CD14-positive monocyte (primary cell): ENCODE measurements at regions not wholly inside any gene's neighbourhood (a gene's known extent, or its start where the extent isn't known, plus 50 kb on each side); places are given as distances from the start of the nearest gene placed in this dataset.

Experiments
- DNase-seq, 3 donors: peaks; one replicate each; pipeline ENCODE4 v3.0.0-alpha.2; 2011 to 2022
- H2AFZ ChIP-seq: 2 replicates; pipeline ENCODE4 v1.6.0; 2012; ENCODE audit warnings: mild to moderate bottlenecking, low read depth, low read length, inconsistent platforms; ENCODE audit not compliant: insufficient read depth, poor library complexity, severe bottlenecking
- H3K27ac ChIP-seq, 2 donors: 1 replicate in 1 of 2; 2 replicates in 1 of 2; pipeline ENCODE4 v1.5.1; 2012 to 2013; ENCODE audit warnings: low read length in 2 of 2, control low read depth in 1 of 2, inconsistent platforms in 1 of 2, low read depth in 1 of 2, mild to moderate bottlenecking in 1 of 2
- H3K27me3 ChIP-seq, 2 donors: one replicate each; pipeline versions ENCODE4 v1.6.0 to v1.6.1; 2011 to 2013; ENCODE audit warnings: low read length in 2 of 2; ENCODE audit not compliant: control insufficient read depth in 2 of 2, insufficient read depth in 2 of 2
- H3K36me3 ChIP-seq, 2 donors: replicated peaks in 1 of 2; 1 replicate in 1 of 2; 2 replicates in 1 of 2; pipeline versions ENCODE4 v1.5.1 to v1.6.1; 2012 to 2013; ENCODE audit warnings: low read length in 2 of 2, control low read depth in 1 of 2, inconsistent platforms in 1 of 2, mild to moderate bottlenecking in 1 of 2; ENCODE audit not compliant: insufficient read depth in 2 of 2, control insufficient read depth in 1 of 2
- H3K4me1 ChIP-seq, 2 donors: 1 replicate in 1 of 2; 2 replicates in 1 of 2; pipeline versions ENCODE4 v1.5.1 to v1.6.1; 2012 to 2013; ENCODE audit warnings: low read length in 2 of 2, control low read depth in 1 of 2, inconsistent platforms in 1 of 2, mild to moderate bottlenecking in 1 of 2, moderate library complexity in 1 of 2; ENCODE audit not compliant: insufficient read depth in 2 of 2, control insufficient read depth in 1 of 2
- H3K4me2 ChIP-seq: replicated peaks from 2 replicates; pipeline ENCODE3; 2012; ENCODE audit warnings: low read length, moderate library complexity, mild to moderate bottlenecking; ENCODE audit not compliant: poor library complexity, severe bottlenecking; ENCODE audit errors: extremely low read depth
- H3K4me3 ChIP-seq, 3 experiments: fragments of 200-600 bp in 1 of 3; sonication (generic) in 1 of 3; replicated peaks in 1 of 3; 1 replicate in 2 of 3; 2 replicates in 1 of 3; pipeline ENCODE4 v1.5.1; 2011 to 2013; ENCODE audit warnings: low read length in 3 of 3, mild to moderate bottlenecking in 3 of 3, control low read depth in 2 of 3, low read depth in 2 of 3, inconsistent platforms in 1 of 3, moderate library complexity in 1 of 3
- H3K79me2 ChIP-seq: 2 replicates; pipeline ENCODE4 v1.6.0; 2012; ENCODE audit warnings: mild to moderate bottlenecking, control low read depth, inconsistent platforms, low read length, moderate library complexity; ENCODE audit not compliant: insufficient read depth
- H3K9ac ChIP-seq: 2 replicates; pipeline ENCODE4 v1.6.0; 2017; ENCODE audit warnings: low read length, mild to moderate bottlenecking; ENCODE audit not compliant: insufficient read depth, poor library complexity, severe bottlenecking
- H3K9me3 ChIP-seq, 2 donors: replicated peaks in 1 of 2; 1 replicate in 1 of 2; 2 replicates in 1 of 2; pipeline versions ENCODE4 v1.5.1 to v1.6.1; 2012 to 2013; ENCODE audit warnings: low read length in 2 of 2, control low read depth in 1 of 2; ENCODE audit not compliant: control insufficient read depth in 1 of 2, insufficient read depth in 1 of 2
- H4K20me1 ChIP-seq: 2 replicates; pipeline ENCODE4 v1.6.0; 2012; ENCODE audit warnings: mild to moderate bottlenecking, low read length, control low read depth, moderate library complexity; ENCODE audit not compliant: insufficient read depth
- H3K27ac Mint-ChIP-seq, 7 donors: one replicate each; pipeline ENCODE4 v1.8.0; 2020; ENCODE audit warnings: mild to moderate bottlenecking in 7 of 7, mixed read lengths in 7 of 7, moderate library complexity in 6 of 7, inconsistent platforms in 2 of 7
- H3K27me3 Mint-ChIP-seq, 3 donors: one replicate each; pipeline ENCODE4 v1.8.0; 2021 to 2022; ENCODE audit warnings: low read depth in 3 of 3, mild to moderate bottlenecking in 3 of 3, mixed read lengths in 3 of 3, moderate library complexity in 3 of 3, inconsistent platforms in 1 of 3
- H3K36me3 Mint-ChIP-seq, 2 donors: one replicate each; pipeline ENCODE4 v1.8.0; 2020; ENCODE audit warnings: mixed read lengths in 2 of 2, inconsistent platforms in 1 of 2, mild to moderate bottlenecking in 1 of 2
- H3K4me1 Mint-ChIP-seq: one replicate; pipeline ENCODE4 v1.8.0; 2020; ENCODE audit warnings: mild to moderate bottlenecking, mixed read lengths
- H3K4me3 Mint-ChIP-seq, 2 donors: one replicate each; pipeline ENCODE4 v1.8.0; 2020; ENCODE audit warnings: mild to moderate bottlenecking in 2 of 2, mixed read lengths in 2 of 2, moderate library complexity in 1 of 2
- H3K9me3 Mint-ChIP-seq, 7 donors: one replicate each; pipeline ENCODE4 v1.8.0; 2020 to 2022; ENCODE audit warnings: mixed read lengths in 7 of 7, mild to moderate bottlenecking in 6 of 7, moderate library complexity in 6 of 7, inconsistent platforms in 2 of 7
- WGBS: methylation state at CpG from one replicate; pipeline ENCODE4 v1.1.5; 2013; ENCODE audit warnings: missing lambda C conversion rate; ENCODE audit not compliant: insufficient coverage; 5-methylcytosine and 5-hydroxymethylcytosine counted together
- intact Hi-C, 2 donors: fragments of 100-400 bp; cut with micrococcal nuclease; formaldehyde crosslinking; loops; one replicate each; pipeline versions ENCODE4 v1.15.0 to v1.15.1; 2023
- TF ChIP-seq, protein P1 (sequence below): fragments of 200-600 bp; IDR thresholded peaks from one replicate; pipeline ENCODE4 v1.8.0; 2022; ENCODE audit warnings: antibody characterized with exemption, mild to moderate bottlenecking

DNA sequence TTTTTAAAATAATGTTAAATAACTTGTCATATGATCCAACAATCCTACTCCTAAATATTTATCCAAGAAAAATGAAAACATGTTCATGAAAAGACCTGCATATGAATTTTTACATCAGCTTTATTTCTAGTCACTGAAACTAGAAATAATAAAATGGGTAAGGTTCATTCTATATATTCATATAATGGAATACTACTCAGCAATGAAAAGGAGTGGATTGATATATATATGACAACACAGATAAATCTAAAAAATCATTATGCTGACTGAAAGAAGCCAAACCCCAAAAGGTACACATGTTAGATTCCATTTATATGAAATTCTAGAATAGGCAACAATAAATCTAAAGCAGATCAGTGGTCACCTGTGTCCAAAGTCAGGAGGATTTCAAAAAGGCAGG lies 84.9 kb upstream of the PCBD1 start:
- Histone ChIP-seq H3K9me3 (no peaks in the 10 kb centered on the region), H2AFZ (no peak overlapping the region), H3K4me1 (no peaks in the 10 kb centered on the region), H3K79me2 (no peaks in the 10 kb centered on the region), H3K36me3 (no peaks in the 10 kb centered on the region), H3K27me3 (no peaks in the 10 kb centered on the region), H3K27ac (no peak overlapping the region), H3K4me2 (no peak overlapping the region), H4K20me1 (no peaks in the 10 kb centered on the region), H3K9ac (no peak overlapping the region), H3K4me3 (no peak overlapping the region)
- Mint-ChIP-seq H3K27me3 (peaks cover 0 to 4% (median 3%) of the 10 kb centered on the region in 3 donors), H3K4me1 (no peaks in the 10 kb centered on the region), H3K9me3 (peaks cover 0 to 25% (median 9%) of the 10 kb centered on the region in 7 donors), H3K4me3 (no peak overlapping the region), H3K36me3 (no peaks in the 10 kb centered on the region), H3K27ac (no peak overlapping the region)
- DNase-seq = no peak
- intact Hi-C loops = no loop called here
- TF ChIP-seq, protein P1, sequence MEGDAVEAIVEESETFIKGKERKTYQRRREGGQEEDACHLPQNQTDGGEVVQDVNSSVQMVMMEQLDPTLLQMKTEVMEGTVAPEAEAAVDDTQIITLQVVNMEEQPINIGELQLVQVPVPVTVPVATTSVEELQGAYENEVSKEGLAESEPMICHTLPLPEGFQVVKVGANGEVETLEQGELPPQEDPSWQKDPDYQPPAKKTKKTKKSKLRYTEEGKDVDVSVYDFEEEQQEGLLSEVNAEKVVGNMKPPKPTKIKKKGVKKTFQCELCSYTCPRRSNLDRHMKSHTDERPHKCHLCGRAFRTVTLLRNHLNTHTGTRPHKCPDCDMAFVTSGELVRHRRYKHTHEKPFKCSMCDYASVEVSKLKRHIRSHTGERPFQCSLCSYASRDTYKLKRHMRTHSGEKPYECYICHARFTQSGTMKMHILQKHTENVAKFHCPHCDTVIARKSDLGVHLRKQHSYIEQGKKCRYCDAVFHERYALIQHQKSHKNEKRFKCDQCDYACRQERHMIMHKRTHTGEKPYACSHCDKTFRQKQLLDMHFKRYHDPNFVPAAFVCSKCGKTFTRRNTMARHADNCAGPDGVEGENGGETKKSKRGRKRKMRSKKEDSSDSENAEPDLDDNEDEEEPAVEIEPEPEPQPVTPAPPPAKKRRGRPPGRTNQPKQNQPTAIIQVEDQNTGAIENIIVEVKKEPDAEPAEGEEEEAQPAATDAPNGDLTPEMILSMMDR = no peak

DNA sequence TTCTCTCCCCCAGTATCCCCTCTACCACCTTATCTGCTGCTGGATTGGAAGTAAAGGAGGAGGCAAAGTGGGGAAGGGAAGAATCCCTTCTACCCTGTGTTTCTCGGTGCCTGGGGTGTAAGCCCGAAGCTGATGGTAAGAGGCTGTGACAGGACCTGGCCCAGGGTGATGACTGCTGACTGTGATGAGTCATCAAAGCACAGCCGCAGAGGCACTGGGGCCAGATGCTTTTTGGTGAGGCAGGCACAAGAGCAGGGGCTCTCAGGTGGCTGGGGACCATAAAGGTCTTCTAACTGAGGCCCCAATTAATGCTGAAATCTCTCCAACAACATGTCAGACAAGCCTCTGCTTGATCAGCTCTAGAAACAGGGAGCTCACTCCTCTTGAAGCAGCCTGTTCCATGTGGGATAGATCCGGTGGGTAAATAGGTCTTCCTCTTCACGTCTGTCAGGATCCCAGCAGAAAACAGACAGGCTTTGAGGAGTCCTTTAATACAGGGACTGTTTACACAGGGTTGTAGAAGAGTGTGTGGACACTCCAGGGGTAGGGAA lies 86.1 kb upstream of the PCBD1 start:
- Histone ChIP-seq H3K9ac (no peak overlapping the region), H3K27me3 (no peaks in the 10 kb centered on the region), H3K36me3 (no peaks in the 10 kb centered on the region), H4K20me1 (no peaks in the 10 kb centered on the region), H3K4me3 (no peak overlapping the region), H3K9me3 (no peaks in the 10 kb centered on the region), H2AFZ (no peak overlapping the region), H3K79me2 (no peaks in the 10 kb centered on the region), H3K4me1 (no peaks in the 10 kb centered on the region), H3K4me2 (no peak overlapping the region), H3K27ac (no peak overlapping the region)
- DNase-seq = no peak
- intact Hi-C loops = no loop called here
- WGBS = 65% methylated on average over 4 of the region's 5 CpGs
- Mint-ChIP-seq H3K4me3 (no peak overlapping the region), H3K4me1 (no peaks in the 10 kb centered on the region), H3K27me3 (peaks cover 0 to 6% (median 1%) of the 10 kb centered on the region in 3 donors), H3K36me3 (no peaks in the 10 kb centered on the region), H3K27ac (no peak overlapping the region), H3K9me3 (peaks cover 0 to 25% (median 9%) of the 10 kb centered on the region in 7 donors)
- TF ChIP-seq, protein P1 = no peak
